ENCODE measurements at regions not wholly inside any gene's neighbourhood (a gene's known extent, or its start where the extent isn't known, plus 50 kb on each side); places are given as distances from the start of the nearest gene placed in this dataset.
"Not testable (repeated sequence)": the region's sequence is repeated elsewhere in the genome, so short reads cannot be mapped to it uniquely, and the experiment has no call there.

- no peak for DNase-seq
These were observed 101.1 kb upstream of the ZC3H11B start for GRCh38 chr1:219713981-219714381.

- no peak for DNase-seq
These were observed 99.6 kb upstream of the ZC3H11B start for GRCh38 chr1:219712506-219712905.

DNA sequence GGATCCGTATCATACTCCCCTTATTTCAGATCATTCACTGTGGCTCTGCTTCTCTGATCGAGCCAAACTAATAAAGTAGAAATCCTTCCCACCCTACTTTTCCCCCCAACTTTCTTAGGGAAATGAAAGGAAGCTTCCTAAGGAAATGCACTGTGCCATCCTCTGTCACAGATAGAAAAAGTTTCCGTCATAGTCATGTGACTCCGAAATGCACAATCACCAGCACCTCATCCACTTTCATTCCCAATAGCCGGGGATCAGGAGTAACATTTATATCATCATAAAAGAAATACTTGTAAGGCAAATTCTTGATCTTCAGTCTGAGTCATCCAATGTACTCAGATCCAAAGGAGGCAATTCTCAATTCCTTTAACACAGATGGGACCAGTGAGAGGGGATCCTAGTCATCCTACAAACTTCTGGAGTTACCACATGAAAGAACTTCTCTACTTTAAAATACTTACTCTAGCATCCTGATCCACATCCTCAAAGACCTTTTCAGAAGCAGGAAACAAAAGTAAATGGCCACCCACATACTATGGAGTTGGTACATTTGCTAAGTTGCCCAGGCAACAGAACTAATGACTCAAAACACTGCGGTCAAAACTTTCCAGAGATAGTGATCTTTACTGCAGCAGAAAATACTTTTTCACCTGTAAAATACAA lies 97.8 kb upstream of the ZC3H11B start:
- DNase-seq: no peak

GRCh38 chr1:219708919-219709543 lies 96.1 kb upstream of the ZC3H11B start:
- DNase-seq: no peak

GRCh38 chr1:219707885-219708284 lies 95.0 kb upstream of the ZC3H11B start:
- DNase-seq: not testable (repeated sequence)

DNA sequence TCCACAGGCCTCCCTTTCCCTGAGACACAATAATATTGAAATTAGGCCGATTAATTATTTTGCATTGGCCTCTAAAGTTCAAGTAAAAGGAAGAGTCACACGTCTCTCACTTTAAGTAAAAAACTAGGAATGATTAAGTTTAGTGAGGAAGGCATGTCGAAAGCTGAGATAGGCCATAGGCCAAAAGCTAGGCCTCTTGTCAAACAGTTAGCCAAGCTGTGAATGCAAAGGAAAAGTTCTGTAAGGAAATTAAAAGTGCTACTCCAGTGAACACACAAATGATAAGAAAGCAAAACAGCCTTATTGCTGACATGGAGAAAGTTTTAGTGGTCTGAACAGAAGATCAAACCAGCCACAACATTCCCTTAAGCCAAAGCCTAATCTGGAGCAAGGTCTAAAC lies 91.4 kb upstream of the ZC3H11B start:
- not testable (repeated sequence) for DNase-seq

DNA sequence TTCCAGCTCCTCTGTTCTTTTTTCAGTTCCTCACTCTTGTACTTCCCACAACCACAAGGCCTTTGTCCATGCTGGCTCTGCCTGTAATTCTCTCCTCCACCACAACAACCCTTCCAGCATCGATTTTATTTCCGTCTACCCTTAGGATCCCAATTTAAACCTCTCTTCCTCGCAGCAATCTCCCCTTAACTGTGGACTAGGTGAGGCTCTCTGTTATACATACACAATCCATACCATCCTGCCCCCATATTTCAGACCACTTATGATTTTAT lies 90.4 kb upstream of the ZC3H11B start:
- DNase-seq: no peak

DNA sequence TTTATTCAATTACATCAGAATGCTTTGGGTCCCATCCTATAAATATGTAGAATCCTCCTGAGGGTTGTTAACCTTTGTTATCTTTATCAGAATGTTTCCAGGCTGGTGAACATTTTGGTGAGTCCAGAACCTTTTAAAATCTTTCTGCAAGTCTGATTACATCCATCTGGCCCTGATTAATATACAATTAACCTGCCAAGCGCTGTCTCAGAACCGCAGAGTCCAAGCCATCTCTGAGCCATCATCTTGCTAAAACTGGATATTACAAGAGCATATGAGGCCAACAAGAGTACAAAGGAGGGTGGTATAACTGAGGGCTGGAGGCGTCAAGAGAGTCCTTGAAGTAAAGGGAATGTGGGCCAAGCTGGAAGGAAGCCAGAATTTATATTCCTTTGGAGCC lies 88.6 kb upstream of the ZC3H11B start:
- DNase-seq: no peak

DNA sequence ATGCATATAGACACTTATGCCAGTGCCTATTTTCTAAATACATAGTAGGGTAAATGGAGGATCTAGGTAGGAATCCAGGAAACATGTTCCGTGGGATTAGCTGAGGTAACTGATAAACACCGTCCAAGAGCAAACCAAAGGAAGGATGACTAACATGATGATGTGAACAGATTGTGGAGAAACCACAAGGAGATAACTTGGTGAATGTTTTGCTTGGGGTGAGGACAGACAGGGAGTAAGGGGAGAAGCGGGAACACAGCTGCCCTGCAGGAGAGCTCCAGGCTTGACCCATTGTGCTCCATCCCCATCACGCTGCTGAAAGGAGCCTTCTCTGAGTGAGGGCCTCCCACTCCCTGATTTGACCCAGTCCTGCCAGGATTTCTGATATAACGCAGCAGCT lies 87.0 kb upstream of the ZC3H11B start:
- DNase-seq: no peak

DNA sequence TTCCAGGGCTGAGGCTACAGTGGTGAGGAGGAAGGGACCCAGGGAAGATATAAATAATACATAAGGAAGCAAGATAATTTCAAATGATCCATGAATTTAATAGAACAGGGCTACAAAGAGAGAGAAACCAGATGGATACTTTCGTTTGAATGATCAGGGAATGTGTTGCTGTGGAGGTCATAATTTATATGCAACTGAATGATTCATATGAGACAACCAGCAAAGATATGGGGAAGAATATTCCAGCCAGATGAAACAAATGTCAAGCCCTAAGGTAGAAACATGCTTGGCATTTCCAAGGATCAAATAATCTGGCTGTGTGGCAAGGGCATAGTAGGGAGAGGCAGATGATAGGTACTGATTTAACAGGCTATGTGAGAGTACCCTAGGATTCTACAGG lies 84.8 kb upstream of the ZC3H11B start:
- DNase-seq: no peak

DNA sequence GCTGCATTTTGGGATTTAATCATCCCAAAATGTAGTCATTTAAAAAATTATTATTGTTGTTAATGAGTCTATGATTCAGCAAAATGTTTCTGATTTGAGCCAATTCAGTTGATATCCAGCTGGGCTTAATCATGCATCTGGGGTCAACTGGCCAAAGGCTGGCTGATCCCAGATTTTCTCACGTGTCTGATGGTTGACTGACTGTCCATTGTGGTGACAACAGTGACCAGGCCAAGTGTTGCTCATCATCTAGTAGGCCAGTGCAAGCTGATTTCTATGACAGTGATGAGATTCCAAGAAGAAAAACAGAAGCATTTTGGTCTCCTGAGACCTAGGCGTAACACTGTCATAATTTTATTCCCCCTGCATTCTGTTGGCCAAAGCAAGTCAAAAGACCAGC lies 80.1 kb upstream of the ZC3H11B start:
- DNase-seq: no peak

GRCh38 chr1:219689774-219690173 lies 76.9 kb upstream of the ZC3H11B start:
- DNase-seq: no peak

- no peak for DNase-seq
These were observed 74.9 kb upstream of the ZC3H11B start for GRCh38 chr1:219687779-219688178.

- DNase-seq: no peak
These were observed 73.3 kb upstream of the ZC3H11B start for GRCh38 chr1:219686171-219686570.

GRCh38 chr1:219682788-219683187 lies 69.9 kb upstream of the ZC3H11B start:
- DNase-seq: no peak

- DNase-seq: no peak
These were observed 69.0 kb upstream of the ZC3H11B start for GRCh38 chr1:219681876-219682275.

DNA sequence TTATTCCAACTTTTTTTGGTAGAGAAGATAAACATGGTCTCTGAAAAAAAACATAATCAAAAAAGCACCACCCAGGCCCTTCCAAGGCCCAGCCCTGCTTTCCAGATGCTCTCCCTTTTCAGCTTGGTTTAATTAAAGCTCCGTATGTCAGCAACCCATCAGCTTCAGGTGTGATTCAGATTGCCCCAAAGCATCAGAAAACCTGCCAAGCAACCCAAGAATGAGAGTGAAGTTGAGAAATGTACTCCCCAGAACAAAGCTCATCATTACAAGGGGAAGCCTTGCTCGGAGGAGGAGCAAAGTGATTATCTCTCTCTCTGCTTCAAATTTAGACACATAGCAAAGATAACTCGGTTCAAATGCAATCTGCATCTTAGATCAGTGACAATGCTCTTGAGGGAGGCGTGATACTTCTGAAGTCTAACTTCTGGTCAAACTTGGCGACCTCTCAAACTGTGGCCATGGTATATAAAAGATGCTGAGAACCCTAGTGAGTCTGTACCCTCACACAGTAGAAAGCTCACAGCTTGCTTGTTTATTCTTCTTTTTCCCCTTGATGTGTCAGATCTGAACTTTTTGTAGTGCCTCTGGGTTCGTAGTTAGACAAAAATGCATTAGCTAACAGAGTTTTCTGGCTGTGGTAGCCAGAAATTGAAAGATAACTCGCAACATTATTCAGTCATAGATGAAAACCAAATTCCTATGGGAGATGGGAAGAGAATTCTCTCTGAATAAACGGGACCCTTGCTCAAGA lies 63.3 kb upstream of the ZC3H11B start:
- no peak for DNase-seq

- DNase-seq: no peak
These were observed 57.7 kb upstream of the ZC3H11B start for GRCh38 chr1:219670426-219671149.

DNA sequence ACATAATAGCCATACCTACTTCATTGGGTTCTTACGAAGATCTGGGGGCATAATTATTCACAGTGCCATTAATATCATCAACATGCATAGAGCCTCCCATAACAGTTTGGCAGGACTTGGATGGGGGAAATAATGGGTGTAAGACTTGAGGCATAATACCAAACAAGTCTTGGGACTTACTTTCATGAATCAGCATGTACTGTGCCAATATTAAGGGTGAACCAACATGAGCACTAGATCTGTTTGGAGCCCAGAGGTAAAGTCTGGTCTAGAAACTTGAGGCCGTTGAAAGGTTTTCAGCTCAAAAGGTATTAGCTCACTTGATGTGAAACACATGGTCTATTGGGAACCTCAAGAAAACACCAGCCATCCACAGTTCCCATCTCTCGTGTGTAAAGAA lies 56.7 kb upstream of the ZC3H11B start:
- no peak for DNase-seq

DNA sequence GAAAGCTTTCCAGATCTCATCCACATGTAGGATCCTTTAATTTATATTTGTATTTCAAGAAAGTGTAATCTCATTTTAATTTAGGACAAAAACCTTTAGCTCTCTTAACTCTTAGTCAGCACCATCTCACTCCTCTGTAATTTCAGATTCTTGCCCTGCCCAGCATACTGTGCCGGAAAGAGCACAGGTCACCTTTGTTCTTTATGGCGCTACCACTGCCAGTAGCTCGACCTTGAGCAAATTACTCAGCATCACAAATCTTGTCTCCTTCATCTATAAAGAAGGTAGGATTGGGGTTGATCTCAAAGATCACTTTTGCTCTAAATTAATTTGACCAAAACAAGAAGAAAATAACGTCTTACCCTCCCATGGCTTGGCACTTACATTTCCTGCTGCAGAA lies 56.1 kb upstream of the ZC3H11B start:
- no peak for DNase-seq

DNA sequence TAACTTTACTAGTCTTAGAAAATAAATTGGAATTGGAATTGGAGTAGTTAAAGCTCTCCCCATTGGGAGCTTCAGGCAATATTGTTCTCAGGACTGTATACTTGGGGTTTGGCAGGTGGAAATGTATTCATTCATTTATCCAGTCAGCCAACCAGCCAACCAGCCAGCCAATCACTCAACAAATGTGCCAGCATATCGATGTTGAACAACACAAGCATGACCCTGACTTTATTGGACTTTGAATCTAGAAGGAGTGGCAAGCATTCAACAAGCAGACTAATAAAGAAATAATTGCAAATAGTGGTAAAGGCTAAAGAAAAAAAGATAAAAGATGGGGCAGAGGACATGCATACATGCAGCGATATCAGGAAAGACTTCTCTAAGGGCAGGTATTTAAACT lies 55.5 kb upstream of the ZC3H11B start:
- DNase-seq: no peak

- no peak for DNase-seq
These were observed 53.3 kb upstream of the ZC3H11B start for GRCh38 chr1:219666242-219666641.

- no peak for DNase-seq
These were observed 52.2 kb upstream of the ZC3H11B start for GRCh38 chr1:219665089-219665488.
